Heart left ventricle (tissue), 16 donors: ENCODE measurements at regions not wholly inside any gene's neighbourhood (a gene's known extent, or its start where the extent isn't known, plus 50 kb on each side); places are given as distances from the start of the nearest gene placed in this dataset.
A peak's percentile ranks its signal among the peaks of the same experiment; 100 is the strongest.

Experiments
- ATAC-seq, 4 donors: fragments of 200-7000 bp; cut with Tn5 transposase; one replicate each; pipeline ENCODE4 v1.9.1; 2020 to 2022; ENCODE audit warnings: moderate library complexity in 4 of 4, mild to moderate bottlenecking in 3 of 4, moderate number of reproducible peaks in 1 of 4
- DNase-seq, 5 donors: peaks; one replicate each; pipeline ENCODE4 v3.0.0-alpha.2; 2020
- H3K27ac ChIP-seq, 12 donors: fragments of 200-600 bp; sonication (generic) in 4 of 12; one replicate each; pipeline versions ENCODE4 v1.5.0 to v1.8.0; 2016 to 2022; ENCODE audit warnings: mild to moderate bottlenecking in 2 of 12
- H3K27me3 ChIP-seq, 9 donors: fragments of 200-600 bp; sonication (generic) in 2 of 9; one replicate each; pipeline versions ENCODE4 v1.5.1 to v1.8.0; 2016 to 2022; ENCODE audit warnings: mild to moderate bottlenecking in 3 of 9
- H3K36me3 ChIP-seq, 9 donors: fragments of 200-600 bp; sonication (generic) in 2 of 9; one replicate each; pipeline versions ENCODE4 v1.5.0 to v1.8.0; 2018 to 2022; ENCODE audit warnings: mild to moderate bottlenecking in 2 of 9
- H3K4me1 ChIP-seq, 12 donors: fragments of 200-600 bp; sonication (generic) in 4 of 12; one replicate each; pipeline versions ENCODE4 v1.5.0 to v1.8.0; 2016 to 2022; ENCODE audit warnings: mild to moderate bottlenecking in 3 of 12
- H3K4me3 ChIP-seq, 12 donors: fragments of 200-600 bp; sonication (generic) in 4 of 12; one replicate each; pipeline versions ENCODE4 v1.5.0 to v1.8.0; 2017 to 2022; ENCODE audit warnings: mild to moderate bottlenecking in 9 of 12, moderate library complexity in 4 of 12
- H3K9me3 ChIP-seq, 12 donors: fragments of 200-600 bp; sonication (generic) in 4 of 12; one replicate each; pipeline versions ENCODE4 v1.5.0 to v1.8.0; 2016 to 2022; ENCODE audit warnings: mild to moderate bottlenecking in 1 of 12
- CTCF ChIP-seq, 12 donors: fragments of 200-600 bp; sonication (generic) in 4 of 12; IDR thresholded peaks; one replicate each; pipeline versions ENCODE4 v1.5.0 to v1.8.0; 2018 to 2022; ENCODE audit warnings: antibody characterized with exemption in 12 of 12, mild to moderate bottlenecking in 5 of 12
- POLR2A ChIP-seq, 2 donors: fragments of 450-650 bp; IDR thresholded peaks; one replicate each; pipeline ENCODE4 v1.6.1; 2017; ENCODE audit warnings: antibody characterized with exemption in 2 of 2, mild to moderate bottlenecking in 2 of 2, moderate library complexity in 2 of 2
- WGBS, 4 donors: extraction: QIAGEN DNeasy Blood & Tissue Kit in 2 of 4; methylation state at CpG; one replicate each; pipeline versions ENCODE4 v1.1.5 to v1.1.7; 2013 to 2018; 5-methylcytosine and 5-hydroxymethylcytosine counted together
- intact Hi-C, 10 donors: fragments of 100-400 bp; cut with DNase I; formaldehyde crosslinking; loops; one replicate each; pipeline versions ENCODE4 v1.11.1 to v1.14.2; 2022
- donor health status: ischemic (EF 13 %, LVEDD 7.1; RV severe dilation, severe dysfunction).
- donor health status: healthy with polysubstance abuse.
- donor health status: DM: no; HTN: yes; CAD: no.
- donor health status: DM: no; HTN: no; CAD: no.
- donor health status: ischemic (EF 25% LVEDD 6.9; RV normal size, moderate dysfunction).
- donor health status: ischemic (EF 25% LVEDD 5.7; RV mildly dilated, moderate dysfunction).
- donor health status: healthy.
- donor health status: DM: yes; HTN: yes; CAD: no.
- donor health status: ischemic (EF 35%, LVEDD 5.7; RV mildly dilated, moderate dysfunction).
- donor health status: nonischemic (EF 11% LVEDD 7.7; RV severe dilation, severe dysfunction).
- donor health status: DM: yes; HTN: yes; CAD: no.
- donor health status: PGD.
- donor health status: ischemic (EF 29% LVEDD 5.4; RV normal size, mild dysfunction).
- donor health status: nonischemic (EF 23%, LVEDD 6.1; RV moderate dilation, normal function).

- DNase-seq (no peak), ATAC-seq (no peak)
- peaks cover 0 to 20% (median 3%) of the 10 kb centered on the region in 12 donors for H3K4me1 ChIP-seq
- TF ChIP-seq POLR2A (IDR thresholded peaks at IDR 0.05) (no peak), CTCF (IDR thresholded peaks at IDR 0.05) (no peak)
- no peaks in the 10 kb centered on the region for H3K27me3 ChIP-seq
- WGBS, 4 donors, result 84 to 93% (median 89%) methylated on average over 13 of the region's 13 CpGs
- intact Hi-C loops, result no loop called here
- no peak overlapping the region for H3K4me3 ChIP-seq
- H3K9me3 ChIP-seq, result no peaks in the 10 kb centered on the region
- no peaks in the 10 kb centered on the region for H3K36me3 ChIP-seq
- no peak overlapping the region for H3K27ac ChIP-seq
Measured at GRCh38 chr14:100399052-100399849, 76.1 kb downstream of the SLC25A47 start.

GRCh38 chr14:100400115-100400514 is 77.0 kb downstream of the SLC25A47 start:
- WGBS, 4 donors, result 64 to 75% (median 66%) methylated on average over 5 of the region's 5 CpGs
- no peaks in the 10 kb centered on the region for H3K9me3 ChIP-seq
- H3K4me3 ChIP-seq, result no peak overlapping the region
- ATAC-seq, result peak; percentile 31 to 52 (median 42)
- H3K36me3 ChIP-seq, result no peaks in the 10 kb centered on the region
- H3K4me1 ChIP-seq, result peaks cover 0 to 20% (median 3%) of the 10 kb centered on the region in 12 donors
- no peak overlapping the region for H3K27ac ChIP-seq
- intact Hi-C loops, result no loop called here
- no peak for TF ChIP-seq POLR2A (IDR thresholded peaks at IDR 0.05)
- TF ChIP-seq CTCF (IDR thresholded peaks at IDR 0.05), result no peak
- DNase-seq, result no peak
- H3K27me3 ChIP-seq, result no peaks in the 10 kb centered on the region

- no peak for TF ChIP-seq POLR2A (IDR thresholded peaks at IDR 0.05)
- TF ChIP-seq CTCF (IDR thresholded peaks at IDR 0.05), result no peak
- Histone ChIP-seq H3K4me1 (peaks cover 0 to 23% (median 5%) of the 10 kb centered on the region in 12 donors), H3K36me3 (no peaks in the 10 kb centered on the region), H3K9me3 (no peaks in the 10 kb centered on the region), H3K4me3 (no peak overlapping the region), H3K27ac (no peak overlapping the region), H3K27me3 (no peaks in the 10 kb centered on the region)
- no peak for DNase-seq
- intact Hi-C loops, result no loop called here
- 79 to 85% (median 80%) methylated on average over 17 of the region's 17 CpGs for WGBS, 4 donors
- no peak for ATAC-seq
Measured at GRCh38 chr14:100401031-100401692, 78.0 kb downstream of the SLC25A47 start.

- Histone ChIP-seq H3K4me1 (peaks cover 0 to 28% (median 11%) of the 10 kb centered on the region in 12 donors), H3K9me3 (no peaks in the 10 kb centered on the region), H3K4me3 (no peak overlapping the region), H3K36me3 (no peaks in the 10 kb centered on the region), H3K27me3 (no peaks in the 10 kb centered on the region), H3K27ac (no peak overlapping the region)
- ATAC-seq, result no peak
- intact Hi-C loops, result no loop called here
- 84 to 95% (median 87%) methylated on average over 3 of the region's 3 CpGs for WGBS, 4 donors
- DNase-seq, result no peak
- TF ChIP-seq CTCF (IDR thresholded peaks at IDR 0.05), result no peak
- TF ChIP-seq POLR2A (IDR thresholded peaks at IDR 0.05), result no peak
Measured at GRCh38 chr14:100401792-100402191, 78.7 kb downstream of the SLC25A47 start.
